Naive thymus-derived CD4-positive, alpha-beta T cell (primary cell): ENCODE measurements at regions not wholly inside any gene's neighbourhood (a gene's known extent, or its start where the extent isn't known, plus 50 kb on each side); places are given as distances from the start of the nearest gene placed in this dataset.
A peak's percentile ranks its signal among the peaks of the same experiment; 100 is the strongest.

Experiments used
- ATAC-seq: fragments of 150-1000 bp; cut with Tn5 transposase; 2 replicates; pipeline ENCODE4 v1.10.0; 2021; ENCODE audit warnings: mild to moderate bottlenecking, moderate library complexity
- CTCF ChIA-PET: fragments of 350-600 bp; sonication (Branson Sonifier 250); formaldehyde crosslinking; loops from one replicate; lab custom pipeline; 2021; ENCODE audit warnings: antibody characterized with exemption; lab: Charles Lee
- POLR2A ChIA-PET: fragments of 350-600 bp; sonication (Branson Sonifier 250); formaldehyde crosslinking; loops from one replicate; lab custom pipeline; 2021; ENCODE audit warnings: antibody characterized with exemption, inconsistent platforms; lab: Charles Lee
- DNase-seq, 9 donors: peaks; one replicate each; pipeline versions ENCODE4 v3.0.0 to v3.0.0-alpha.2; 2020 to 2022; ENCODE audit warnings: mixed read lengths in 1 of 9
- H3K27ac ChIP-seq: one replicate; pipeline ENCODE4 v1.7.0; 2013; ENCODE audit warnings: mild to moderate bottlenecking, low read depth, low read length, moderate library complexity
- H3K27me3 ChIP-seq, 2 donors: one replicate each; pipeline ENCODE4 v1.7.0; 2013; ENCODE audit warnings: low read length in 2 of 2, mild to moderate bottlenecking in 2 of 2, moderate library complexity in 2 of 2; ENCODE audit not compliant: control insufficient read depth in 2 of 2, insufficient read depth in 2 of 2
- H3K36me3 ChIP-seq, 3 experiments: 1 replicate in 2 of 3; 2 replicates in 1 of 3; pipeline ENCODE4 v1.7.0; 2013; ENCODE audit warnings: low read length in 3 of 3, mild to moderate bottlenecking in 3 of 3, moderate library complexity in 1 of 3; ENCODE audit not compliant: insufficient read depth in 3 of 3, control insufficient read depth in 2 of 3
- H3K4me1 ChIP-seq, 2 donors: one replicate each; pipeline ENCODE4 v1.7.0; 2013; ENCODE audit warnings: low read length in 2 of 2, mild to moderate bottlenecking in 2 of 2, moderate library complexity in 1 of 2; ENCODE audit not compliant: control insufficient read depth in 2 of 2, insufficient read depth in 2 of 2
- H3K4me3 ChIP-seq: 2 replicates; pipeline ENCODE4 v1.7.0; 2013; ENCODE audit warnings: mild to moderate bottlenecking, low read length
- H3K9me3 ChIP-seq, 3 experiments: 1 replicate in 2 of 3; 2 replicates in 1 of 3; pipeline ENCODE4 v1.7.0; 2013; ENCODE audit warnings: low read length in 3 of 3; ENCODE audit not compliant: control insufficient read depth in 2 of 3
- H3K27ac Mint-ChIP-seq, 9 donors: one replicate each; pipeline ENCODE4 v1.8.0; 2020 to 2022; ENCODE audit warnings: mixed read lengths in 9 of 9, mild to moderate bottlenecking in 8 of 9, moderate library complexity in 5 of 9, inconsistent platforms in 2 of 9
- H3K27me3 Mint-ChIP-seq, 5 donors: one replicate each; pipeline ENCODE4 v1.8.0; 2021 to 2022; ENCODE audit warnings: mixed read lengths in 5 of 5, mild to moderate bottlenecking in 1 of 5
- H3K36me3 Mint-ChIP-seq, 5 donors: one replicate each; pipeline ENCODE4 v1.8.0; 2020 to 2022; ENCODE audit warnings: mixed read lengths in 5 of 5, mild to moderate bottlenecking in 3 of 5, inconsistent platforms in 1 of 5
- H3K4me1 Mint-ChIP-seq, 7 donors: one replicate each; pipeline ENCODE4 v1.8.0; 2020 to 2022; ENCODE audit warnings: mixed read lengths in 7 of 7, mild to moderate bottlenecking in 3 of 7, inconsistent platforms in 1 of 7
- H3K4me3 Mint-ChIP-seq, 10 donors: one replicate each; pipeline ENCODE4 v1.8.0; 2020 to 2022; ENCODE audit warnings: mild to moderate bottlenecking in 10 of 10, mixed read lengths in 10 of 10, moderate library complexity in 6 of 10, inconsistent platforms in 2 of 10
- H3K9me3 Mint-ChIP-seq, 11 donors: one replicate each; pipeline ENCODE4 v1.8.0; 2020 to 2022; ENCODE audit warnings: mixed read lengths in 11 of 11, mild to moderate bottlenecking in 4 of 11, inconsistent platforms in 1 of 11, moderate library complexity in 1 of 11
- intact Hi-C, 2 donors: fragments of 100-400 bp; cut with micrococcal nuclease; formaldehyde crosslinking; loops; one replicate each; pipeline ENCODE4 v1.15.1; 2023

DNA sequence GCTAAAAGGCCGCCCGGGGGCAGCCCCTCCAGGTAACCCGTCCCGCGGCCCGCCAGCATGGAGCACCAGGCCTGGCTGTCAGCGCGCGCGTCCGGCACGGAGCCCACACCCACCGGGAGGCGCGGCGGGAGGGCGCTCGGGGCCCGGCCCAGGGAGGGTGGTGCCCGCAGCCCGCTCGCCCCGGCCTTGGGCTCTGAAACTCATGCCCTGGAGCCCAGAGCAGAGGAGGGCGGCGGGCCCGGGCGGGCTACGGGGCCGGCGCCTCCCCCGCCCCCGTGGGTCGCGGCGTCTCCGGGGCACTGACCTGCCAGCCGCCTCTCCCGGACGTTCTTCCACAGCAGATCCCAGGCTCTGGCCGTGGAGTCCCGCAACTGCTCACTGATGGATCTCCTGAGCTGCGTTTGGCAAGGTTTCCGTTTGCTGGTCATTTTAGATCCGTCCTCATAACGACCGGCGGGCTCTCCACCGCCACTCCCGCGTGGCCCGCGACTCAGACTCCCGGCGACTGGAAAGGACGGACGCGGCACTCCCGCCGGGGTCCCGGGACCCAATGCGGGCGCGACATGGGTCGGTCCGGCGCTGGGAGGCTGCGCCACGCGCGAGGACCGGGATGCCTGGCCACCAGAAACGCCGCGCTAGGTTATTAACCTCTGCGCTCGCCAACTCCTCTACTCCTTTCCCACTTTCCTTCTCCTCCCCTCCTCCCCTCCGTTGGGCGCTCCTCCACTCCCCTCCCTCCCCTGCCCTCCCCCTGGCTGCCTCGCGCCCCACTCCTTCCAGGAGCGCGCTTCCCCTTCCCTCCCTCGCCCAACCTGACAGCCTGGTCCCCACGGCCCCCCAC is 64.7 kb upstream of the STARD13 start:
- H3K9me3 ChIP-seq: no peaks in the 10 kb centered on the region
- H3K36me3 ChIP-seq: no peaks in the 10 kb centered on the region
- H3K27ac ChIP-seq: no peak overlapping the region
- no peaks in the 10 kb centered on the region for H3K4me1 ChIP-seq
- H3K27me3 Mint-ChIP-seq: peaks cover 49 to 69% (median 62%) of the 10 kb centered on the region in 5 donors
- H3K27me3 ChIP-seq: peaks cover 0 to 8% of the 10 kb centered on the region in 2 donors
- H3K4me3 ChIP-seq: no peak overlapping the region
- no peaks in the 10 kb centered on the region for H3K36me3 Mint-ChIP-seq
- peak in 1 of 9 donors; percentile 10 for DNase-seq
- peaks cover 0 to 3% (median 0%) of the 10 kb centered on the region in 11 donors for H3K9me3 Mint-ChIP-seq
- POLR2A ChIA-PET: no interaction called here
- no peak overlapping the region for H3K27ac Mint-ChIP-seq
- peaks cover 4 to 7% (median 4%) of the 10 kb centered on the region in 7 donors for H3K4me1 Mint-ChIP-seq
- intact Hi-C loops: no loop called here
- peak overlapping the region in 4 of 10 donors; percentile 17 to 29 (median 22) for H3K4me3 Mint-ChIP-seq
- ATAC-seq: peak; percentile 39
- CTCF ChIA-PET: no interaction called here

GRCh38 chr13:33351319-33351718 is 65.8 kb upstream of the STARD13 start:
- ATAC-seq: no peak
- Histone ChIP-seq H3K4me1 (no peaks in the 10 kb centered on the region), H3K9me3 (no peaks in the 10 kb centered on the region), H3K27ac (no peak overlapping the region), H3K4me3 (no peak overlapping the region), H3K36me3 (no peaks in the 10 kb centered on the region), H3K27me3 (peaks cover 0 to 8% of the 10 kb centered on the region in 2 donors)
- intact Hi-C loops: no loop called here
- H3K4me3 Mint-ChIP-seq: no peak overlapping the region
- H3K9me3 Mint-ChIP-seq: peaks cover 0 to 3% (median 0%) of the 10 kb centered on the region in 11 donors
- ChIA-PET CTCF (no interaction called here), POLR2A (no interaction called here)
- H3K27me3 Mint-ChIP-seq: peaks cover 57 to 76% (median 71%) of the 10 kb centered on the region in 5 donors
- H3K4me1 Mint-ChIP-seq: peaks cover 4 to 7% (median 4%) of the 10 kb centered on the region in 7 donors
- H3K27ac Mint-ChIP-seq: no peak overlapping the region
- no peak for DNase-seq
- no peaks in the 10 kb centered on the region for H3K36me3 Mint-ChIP-seq

DNA sequence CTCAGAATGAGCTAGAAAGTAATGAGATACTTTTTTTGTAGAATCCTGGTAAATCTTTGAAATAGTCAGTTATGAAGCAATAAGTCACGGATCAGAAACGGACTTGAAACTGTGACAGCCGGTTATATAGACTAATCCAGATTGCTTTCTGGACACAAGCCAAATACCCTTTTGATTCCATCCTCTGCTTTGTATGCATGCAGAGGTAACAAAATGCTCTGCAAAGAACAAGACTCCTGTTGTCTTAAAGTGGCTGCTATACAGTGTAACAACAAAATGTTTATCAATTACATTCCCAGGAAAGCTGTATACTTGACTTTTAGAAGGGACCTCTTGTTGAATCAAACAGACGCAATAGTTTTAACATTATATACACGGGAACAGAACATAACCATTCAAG is 66.5 kb upstream of the STARD13 start:
- intact Hi-C loops: no loop called here
- Histone ChIP-seq H3K27ac (no peak overlapping the region), H3K36me3 (no peaks in the 10 kb centered on the region), H3K4me3 (no peak overlapping the region), H3K4me1 (no peaks in the 10 kb centered on the region), H3K27me3 (peaks cover 0 to 8% of the 10 kb centered on the region in 2 donors), H3K9me3 (no peaks in the 10 kb centered on the region)
- POLR2A ChIA-PET: no interaction called here
- CTCF ChIA-PET: no interaction called here
- DNase-seq: no peak
- Mint-ChIP-seq H3K9me3 (peaks cover 0 to 3% (median 0%) of the 10 kb centered on the region in 11 donors), H3K27me3 (peaks cover 57 to 77% (median 75%) of the 10 kb centered on the region in 5 donors), H3K4me1 (peaks cover 4 to 7% (median 4%) of the 10 kb centered on the region in 7 donors), H3K36me3 (no peaks in the 10 kb centered on the region), H3K4me3 (no peak overlapping the region), H3K27ac (no peak overlapping the region)
- no peak for ATAC-seq

GRCh38 chr13:33352526-33352925 is 67.0 kb upstream of the STARD13 start:
- no peak overlapping the region for H3K27ac ChIP-seq
- peaks cover 0 to 8% of the 10 kb centered on the region in 2 donors for H3K27me3 ChIP-seq
- H3K9me3 Mint-ChIP-seq: peaks cover 0 to 3% (median 0%) of the 10 kb centered on the region in 11 donors
- no peak for DNase-seq
- H3K4me3 Mint-ChIP-seq: no peak overlapping the region
- intact Hi-C loops: no loop called here
- no peaks in the 10 kb centered on the region for H3K36me3 Mint-ChIP-seq
- no peak overlapping the region for H3K27ac Mint-ChIP-seq
- no peaks in the 10 kb centered on the region for H3K36me3 ChIP-seq
- H3K27me3 Mint-ChIP-seq: peaks cover 59 to 77% (median 74%) of the 10 kb centered on the region in 5 donors
- H3K4me1 ChIP-seq: no peaks in the 10 kb centered on the region
- CTCF ChIA-PET: no interaction called here
- POLR2A ChIA-PET: no interaction called here
- ATAC-seq: no peak
- H3K4me1 Mint-ChIP-seq: peaks cover 4 to 7% (median 4%) of the 10 kb centered on the region in 7 donors
- no peak overlapping the region for H3K4me3 ChIP-seq
- H3K9me3 ChIP-seq: no peaks in the 10 kb centered on the region

DNA sequence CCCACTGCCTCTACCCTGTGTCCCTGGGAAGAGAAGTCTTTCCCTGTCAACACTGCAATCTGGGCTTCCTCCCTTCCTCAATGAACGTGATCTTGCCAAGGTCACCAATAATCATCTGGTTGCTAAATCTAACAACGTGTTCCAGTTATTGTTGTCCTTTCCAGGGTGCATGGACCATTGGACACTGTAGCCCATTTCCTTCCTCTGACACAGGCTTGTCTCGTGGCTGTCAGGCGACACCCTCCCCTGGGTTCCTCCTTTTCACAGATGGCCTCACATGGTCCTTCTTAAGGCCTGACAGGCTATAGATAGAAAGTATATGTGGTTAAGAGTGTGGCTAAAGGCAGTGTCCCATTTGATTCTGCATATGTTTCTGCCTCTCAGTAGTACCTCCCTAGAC is 67.7 kb upstream of the STARD13 start:
- intact Hi-C loops: no loop called here
- peaks cover 4 to 7% (median 4%) of the 10 kb centered on the region in 7 donors for H3K4me1 Mint-ChIP-seq
- POLR2A ChIA-PET: no interaction called here
- Histone ChIP-seq H3K27me3 (peaks cover 0 to 8% of the 10 kb centered on the region in 2 donors), H3K4me1 (no peaks in the 10 kb centered on the region), H3K4me3 (no peak overlapping the region), H3K36me3 (no peaks in the 10 kb centered on the region), H3K27ac (no peak overlapping the region), H3K9me3 (no peaks in the 10 kb centered on the region)
- H3K27ac Mint-ChIP-seq: no peak overlapping the region
- ATAC-seq (peak; percentile 89), DNase-seq (no peak)
- H3K36me3 Mint-ChIP-seq: no peaks in the 10 kb centered on the region
- CTCF ChIA-PET: no interaction called here
- H3K4me3 Mint-ChIP-seq: no peak overlapping the region
- H3K9me3 Mint-ChIP-seq: peaks cover 0 to 3% (median 0%) of the 10 kb centered on the region in 11 donors
- H3K27me3 Mint-ChIP-seq: peaks cover 55 to 70% (median 70%) of the 10 kb centered on the region in 5 donors

GRCh38 chr13:33353646-33354045 is 68.1 kb upstream of the STARD13 start:
- H3K9me3 Mint-ChIP-seq: peaks cover 0 to 3% (median 0%) of the 10 kb centered on the region in 11 donors
- no peak overlapping the region for H3K4me3 Mint-ChIP-seq
- Histone ChIP-seq H3K27me3 (peaks cover 0 to 8% of the 10 kb centered on the region in 2 donors), H3K4me1 (no peaks in the 10 kb centered on the region), H3K27ac (no peak overlapping the region), H3K9me3 (no peaks in the 10 kb centered on the region), H3K4me3 (no peak overlapping the region), H3K36me3 (no peaks in the 10 kb centered on the region)
- H3K4me1 Mint-ChIP-seq: peaks cover 4 to 7% (median 4%) of the 10 kb centered on the region in 7 donors
- no peak for DNase-seq
- peaks cover 51 to 69% (median 65%) of the 10 kb centered on the region in 5 donors for H3K27me3 Mint-ChIP-seq
- intact Hi-C loops: no loop called here
- CTCF ChIA-PET: no interaction called here
- H3K27ac Mint-ChIP-seq: no peak overlapping the region
- ATAC-seq: no peak
- POLR2A ChIA-PET: no interaction called here
- no peaks in the 10 kb centered on the region for H3K36me3 Mint-ChIP-seq
